Fibroblast of lung (primary cell): ENCODE measurements at regions not wholly inside any gene's neighbourhood (a gene's known extent, or its start where the extent isn't known, plus 50 kb on each side); places are given as distances from the start of the nearest gene placed in this dataset.
"Not testable (repeated sequence)": the region's sequence is repeated elsewhere in the genome, so short reads cannot be mapped to it uniquely, and the experiment has no call there.

Source experiments
- DNase-seq, 2 donors: peaks; one replicate each; pipeline versions ENCODE4 v3.0.0 to v3.0.0-alpha.2; 2010; ENCODE audit warnings: low read depth in 2 of 2
- H2AFZ ChIP-seq: 2 replicates; pipeline ENCODE4 v1.5.1; 2012; ENCODE audit warnings: low read length, control low read depth, inconsistent platforms
- H3K27ac ChIP-seq: 2 replicates; pipeline ENCODE4 v1.5.1; 2011; ENCODE audit warnings: low read length, control low read depth; ENCODE audit not compliant: insufficient read depth
- H3K27me3 ChIP-seq: 2 replicates; pipeline ENCODE4 v1.5.1; 2011; ENCODE audit warnings: mild to moderate bottlenecking, low read length; ENCODE audit not compliant: control insufficient read depth, insufficient read depth
- H3K36me3 ChIP-seq: 2 replicates; pipeline ENCODE4 v1.5.1; 2011; ENCODE audit warnings: low read length; ENCODE audit not compliant: control insufficient read depth, insufficient read depth
- H3K4me1 ChIP-seq: 2 replicates; pipeline ENCODE4 v1.5.1; 2011; ENCODE audit warnings: low read length; ENCODE audit not compliant: control insufficient read depth, insufficient read depth; ENCODE audit errors: extremely low read depth
- H3K4me2 ChIP-seq: 2 replicates; pipeline ENCODE4 v1.5.1; 2011; ENCODE audit warnings: low read length, control low read depth; ENCODE audit not compliant: insufficient read depth; ENCODE audit errors: extremely low read depth
- H3K4me3 ChIP-seq, 4 experiments: fragments of 200-600 bp in 1 of 4; sonication (generic) in 1 of 4; replicated peaks in 1 of 4; 2 replicates each; pipeline ENCODE4 v1.5.1; 2011 to 2016; ENCODE audit warnings: low read length in 4 of 4, low read depth in 3 of 4, mild to moderate bottlenecking in 3 of 4, control low read depth in 2 of 4, inconsistent platforms in 1 of 4, mixed read lengths in 1 of 4; ENCODE audit not compliant: insufficient read depth in 1 of 4; ENCODE audit errors: control extremely low read depth in 1 of 4
- H3K79me2 ChIP-seq: 2 replicates; pipeline ENCODE4 v1.5.1; 2012; ENCODE audit warnings: mild to moderate bottlenecking, low read length, inconsistent platforms; ENCODE audit not compliant: control insufficient read depth, insufficient read depth
- H3K9ac ChIP-seq: 2 replicates; pipeline ENCODE4 v1.5.1; 2011; ENCODE audit warnings: mild to moderate bottlenecking, low read length, control low read depth; ENCODE audit not compliant: insufficient read depth
- H3K9me3 ChIP-seq: 2 replicates; pipeline ENCODE4 v1.5.1; 2012; ENCODE audit warnings: low read depth, low read length; ENCODE audit not compliant: control insufficient read depth, insufficient read depth
- H4K20me1 ChIP-seq: 2 replicates; pipeline ENCODE4 v1.5.1; 2011; ENCODE audit warnings: low read length; ENCODE audit not compliant: control insufficient read depth, insufficient read depth; ENCODE audit errors: extremely low read depth
- EZH2 ChIP-seq: IDR thresholded peaks from 2 replicates; pipeline ENCODE4 v1.5.1; 2012; ENCODE audit warnings: low read length, control low read depth, mild to moderate bottlenecking; ENCODE audit errors: missing control alignments
- TF ChIP-seq, protein P1 (sequence below), 2 donors: IDR thresholded peaks in 1 of 2; conservative IDR thresholded peaks in 1 of 2; 1 replicate in 1 of 2; 2 replicates in 1 of 2; pipeline ENCODE4 v1.5.1; 2011 to 2012; ENCODE audit warnings: low read length in 2 of 2, control low read depth in 1 of 2, inconsistent platforms in 1 of 2, low read depth in 1 of 2, mild to moderate bottlenecking in 1 of 2

- no peaks in the 10 kb centered on the region for H3K4me1 ChIP-seq
- no peak overlapping the region for H3K4me3 ChIP-seq
- H3K27me3 ChIP-seq: no peaks in the 10 kb centered on the region
- DNase-seq: no peak
- H4K20me1 ChIP-seq: no peaks in the 10 kb centered on the region
- TF ChIP-seq, protein P1, sequence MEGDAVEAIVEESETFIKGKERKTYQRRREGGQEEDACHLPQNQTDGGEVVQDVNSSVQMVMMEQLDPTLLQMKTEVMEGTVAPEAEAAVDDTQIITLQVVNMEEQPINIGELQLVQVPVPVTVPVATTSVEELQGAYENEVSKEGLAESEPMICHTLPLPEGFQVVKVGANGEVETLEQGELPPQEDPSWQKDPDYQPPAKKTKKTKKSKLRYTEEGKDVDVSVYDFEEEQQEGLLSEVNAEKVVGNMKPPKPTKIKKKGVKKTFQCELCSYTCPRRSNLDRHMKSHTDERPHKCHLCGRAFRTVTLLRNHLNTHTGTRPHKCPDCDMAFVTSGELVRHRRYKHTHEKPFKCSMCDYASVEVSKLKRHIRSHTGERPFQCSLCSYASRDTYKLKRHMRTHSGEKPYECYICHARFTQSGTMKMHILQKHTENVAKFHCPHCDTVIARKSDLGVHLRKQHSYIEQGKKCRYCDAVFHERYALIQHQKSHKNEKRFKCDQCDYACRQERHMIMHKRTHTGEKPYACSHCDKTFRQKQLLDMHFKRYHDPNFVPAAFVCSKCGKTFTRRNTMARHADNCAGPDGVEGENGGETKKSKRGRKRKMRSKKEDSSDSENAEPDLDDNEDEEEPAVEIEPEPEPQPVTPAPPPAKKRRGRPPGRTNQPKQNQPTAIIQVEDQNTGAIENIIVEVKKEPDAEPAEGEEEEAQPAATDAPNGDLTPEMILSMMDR (conservative IDR thresholded peaks at IDR 0.05 in 1 of 2, IDR thresholded peaks at IDR 0.05 in 1 of 2; ENCODE audit: low read depth in 1 of 2, low read length in 2 of 2): no peak
- TF ChIP-seq EZH2: no peak
- no peak overlapping the region for H3K9ac ChIP-seq
- H3K36me3 ChIP-seq: no peaks in the 10 kb centered on the region
- H3K27ac ChIP-seq: no peak overlapping the region
- H3K79me2 ChIP-seq: no peaks in the 10 kb centered on the region
- H3K9me3 ChIP-seq: no peaks in the 10 kb centered on the region
- no peak overlapping the region for H2AFZ ChIP-seq
- no peak overlapping the region for H3K4me2 ChIP-seq
Measured at GRCh38 chr11:38693306-38693705, 2095.3 kb upstream of the RAG2 start.

DNA sequence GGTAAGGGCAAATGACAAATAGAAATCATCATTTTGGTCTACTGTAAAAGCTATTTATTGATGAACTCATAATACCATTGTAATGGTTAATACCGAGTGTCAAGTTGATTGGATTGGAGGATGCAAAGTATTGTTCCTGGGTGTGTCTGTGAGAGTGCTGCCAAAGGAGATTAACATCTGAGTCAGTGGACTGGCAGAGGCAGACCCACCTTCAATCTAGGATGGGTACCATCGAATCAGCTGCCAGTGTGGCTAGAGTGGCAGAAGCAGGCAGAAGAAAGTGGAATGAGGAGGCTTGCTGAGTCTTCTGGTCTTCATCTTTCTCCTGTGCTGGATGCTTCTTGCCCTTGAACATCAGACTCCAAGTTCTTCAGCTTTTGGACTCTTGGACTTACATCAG is 2092.2 kb upstream of the RAG2 start:
- H3K79me2 ChIP-seq, DNase-seq, H4K20me1 ChIP-seq, H3K9me3 ChIP-seq, H3K27ac ChIP-seq, H3K4me2 ChIP-seq, H3K4me3 ChIP-seq, H2AFZ ChIP-seq, H3K4me1 ChIP-seq, H3K9ac ChIP-seq, H3K36me3 ChIP-seq, H3K27me3 ChIP-seq: not testable (repeated sequence)

DNA sequence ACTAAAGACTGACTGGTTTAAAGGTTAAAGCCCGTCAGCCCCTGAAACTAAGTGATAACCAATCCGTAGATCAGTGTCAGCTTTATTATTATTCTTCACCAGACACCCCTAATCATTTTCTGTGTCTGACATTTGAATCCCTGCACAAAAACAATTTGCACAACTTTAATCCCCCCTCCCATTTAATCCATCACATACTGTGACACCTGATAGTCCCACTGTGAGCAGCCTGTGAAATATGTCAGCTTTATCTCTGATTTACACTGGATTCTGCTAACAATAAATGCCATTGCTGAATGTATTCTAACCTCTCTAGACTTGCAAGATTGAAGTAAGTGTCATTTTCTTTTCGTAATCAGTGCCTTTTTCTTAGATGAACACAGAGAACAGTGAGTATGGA is 2089.0 kb upstream of the RAG2 start:
- Histone ChIP-seq H3K4me1 (no peaks in the 10 kb centered on the region), H3K36me3 (no peaks in the 10 kb centered on the region), H4K20me1 (no peaks in the 10 kb centered on the region), H3K4me2 (no peak overlapping the region), H3K27me3 (no peaks in the 10 kb centered on the region), H3K27ac (no peak overlapping the region), H3K9me3 (no peaks in the 10 kb centered on the region), H2AFZ (no peak overlapping the region), H3K4me3 (no peak overlapping the region), H3K79me2 (no peaks in the 10 kb centered on the region), H3K9ac (no peak overlapping the region)
- no peak for DNase-seq
- TF ChIP-seq, protein P1 (conservative IDR thresholded peaks at IDR 0.05 in 1 of 2, IDR thresholded peaks at IDR 0.05 in 1 of 2; ENCODE audit: low read depth in 1 of 2, low read length in 2 of 2): no peak
- TF ChIP-seq EZH2: no peak

- H3K79me2 ChIP-seq: no peaks in the 10 kb centered on the region
- DNase-seq: no peak
- TF ChIP-seq EZH2: no peak
- TF ChIP-seq, protein P1 (conservative IDR thresholded peaks at IDR 0.05 in 1 of 2, IDR thresholded peaks at IDR 0.05 in 1 of 2; ENCODE audit: low read depth in 1 of 2, low read length in 2 of 2): no peak
Measured at GRCh38 chr11:38683484-38683883, 2085.4 kb upstream of the RAG2 start.

More at GRCh38 chr11:38683484-38683883, 2085.4 kb upstream of the RAG2 start:
- Histone ChIP-seq H3K4me1 (no peaks in the 10 kb centered on the region), H2AFZ (no peak overlapping the region), H3K27ac (no peak overlapping the region), H3K9me3 (no peaks in the 10 kb centered on the region), H4K20me1 (no peaks in the 10 kb centered on the region), H3K4me3 (no peak overlapping the region), H3K9ac (no peak overlapping the region), H3K27me3 (no peaks in the 10 kb centered on the region), H3K4me2 (no peak overlapping the region), H3K36me3 (no peaks in the 10 kb centered on the region)
